GM12878 (cell line): ENCODE measurements at regions not wholly inside any gene's neighbourhood (a gene's known extent, or its start where the extent isn't known, plus 50 kb on each side); places are given as distances from the start of the nearest gene placed in this dataset.

Source experiments
- JUNB ChIP-seq: IDR thresholded peaks from 2 replicates; pipeline ENCODE4 v1.6.1; 2016; ENCODE audit warnings: antibody characterized with exemption, mild to moderate bottlenecking
- MAX ChIP-seq: IDR thresholded peaks from 2 replicates; pipeline ENCODE4 v1.6.1; 2012; ENCODE audit warnings: low read depth, low read length, improper control_type of control experiment
- MXI1 ChIP-seq: fragments of 150-350 bp; IDR thresholded peaks from 2 replicates; pipeline ENCODE4 v1.6.1; 2011; ENCODE audit warnings: low read depth, mild to moderate bottlenecking, inconsistent platforms, low read length, improper control_type of control experiment
- RAD21 ChIP-seq: IDR thresholded peaks from 2 replicates; pipeline ENCODE4 v1.6.1; 2011; ENCODE audit warnings: mild to moderate bottlenecking, low read depth, low read length, moderate library complexity; ENCODE audit not compliant: insufficient read depth
- ZBTB33 ChIP-seq: fragments of 450-650 bp; IDR thresholded peaks from 2 replicates; pipeline ENCODE4 v1.6.1; 2017; ENCODE audit warnings: mild to moderate bottlenecking
- TF ChIP-seq, protein P1 (sequence below), 3 experiments: IDR thresholded peaks in 2 of 3; conservative IDR thresholded peaks in 1 of 3; 2 replicates each; pipeline ENCODE4 v1.5.1; 2011; ENCODE audit warnings: low read depth in 3 of 3, low read length in 3 of 3, mild to moderate bottlenecking in 3 of 3, control low read depth in 2 of 3, moderate library complexity in 2 of 3, inconsistent platforms in 1 of 3, mixed read lengths in 1 of 3; ENCODE audit not compliant: control insufficient read depth in 2 of 3, insufficient read depth in 1 of 3; ENCODE audit errors: extremely low read depth in 1 of 3

- TF ChIP-seq, protein P1, sequence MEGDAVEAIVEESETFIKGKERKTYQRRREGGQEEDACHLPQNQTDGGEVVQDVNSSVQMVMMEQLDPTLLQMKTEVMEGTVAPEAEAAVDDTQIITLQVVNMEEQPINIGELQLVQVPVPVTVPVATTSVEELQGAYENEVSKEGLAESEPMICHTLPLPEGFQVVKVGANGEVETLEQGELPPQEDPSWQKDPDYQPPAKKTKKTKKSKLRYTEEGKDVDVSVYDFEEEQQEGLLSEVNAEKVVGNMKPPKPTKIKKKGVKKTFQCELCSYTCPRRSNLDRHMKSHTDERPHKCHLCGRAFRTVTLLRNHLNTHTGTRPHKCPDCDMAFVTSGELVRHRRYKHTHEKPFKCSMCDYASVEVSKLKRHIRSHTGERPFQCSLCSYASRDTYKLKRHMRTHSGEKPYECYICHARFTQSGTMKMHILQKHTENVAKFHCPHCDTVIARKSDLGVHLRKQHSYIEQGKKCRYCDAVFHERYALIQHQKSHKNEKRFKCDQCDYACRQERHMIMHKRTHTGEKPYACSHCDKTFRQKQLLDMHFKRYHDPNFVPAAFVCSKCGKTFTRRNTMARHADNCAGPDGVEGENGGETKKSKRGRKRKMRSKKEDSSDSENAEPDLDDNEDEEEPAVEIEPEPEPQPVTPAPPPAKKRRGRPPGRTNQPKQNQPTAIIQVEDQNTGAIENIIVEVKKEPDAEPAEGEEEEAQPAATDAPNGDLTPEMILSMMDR (IDR thresholded peaks at IDR 0.05 in 2 of 3, conservative IDR thresholded peaks at IDR 0.05 in 1 of 3; ENCODE audit: control insufficient read depth in 2 of 3, extremely low read depth in 1 of 3, insufficient read depth in 1 of 3, low read depth in 3 of 3, low read length in 3 of 3) = no peak
- TF ChIP-seq MAX = no peak
- TF ChIP-seq JUNB = no peak
- no peak for TF ChIP-seq MXI1
- no peak for TF ChIP-seq ZBTB33
- TF ChIP-seq RAD21 = no peak
These were observed 459.2 kb upstream of the RGMB start for GRCh38 chr5:98314292-98314691.
